Caco-2 (cell line): ENCODE measurements at regions not wholly inside any gene's neighbourhood (a gene's known extent, or its start where the extent isn't known, plus 50 kb on each side); places are given as distances from the start of the nearest gene placed in this dataset.

Experiments
- BruUV-seq: library from RNA; stranded (reverse); fragments of 400-500 nt; replicated peaks from 2 replicates; lab custom pipeline; 2021; lab: Mats Ljungman, UMichigan
- CTCF ChIA-PET: fragments of 300-600 bp; sonication (Branson Sonifier 250); formaldehyde crosslinking; loops from one replicate; lab custom pipeline; 2022; ENCODE audit warnings: antibody characterized with exemption; lab: Charles Lee
- POLR2A ChIA-PET: fragments of 300-600 bp; sonication (Branson Sonifier 250); formaldehyde crosslinking; loops from one replicate; lab custom pipeline; 2022; ENCODE audit warnings: antibody characterized with exemption; lab: Charles Lee
- DNase-seq, 2 experiments: peaks; one replicate each; pipeline versions ENCODE4 v3.0.0 to v3.0.0-alpha.2; 2020 to 2022
- H3K27me3 ChIP-seq: replicated peaks from 2 replicates; pipeline ENCODE4 v1.6.0; 2011; ENCODE audit warnings: low read length; ENCODE audit not compliant: control insufficient read depth, insufficient read depth
- H3K36me3 ChIP-seq: 2 replicates; pipeline ENCODE4 v1.5.1; 2011; ENCODE audit warnings: low read length; ENCODE audit not compliant: control insufficient read depth, insufficient read depth
- H3K4me1 ChIP-seq: fragments of 250-450 bp; sonication (Bioruptor Pico); 2 replicates; pipeline ENCODE4 v1.5.1; 2020; ENCODE audit warnings: mild to moderate bottlenecking
- H3K4me3 ChIP-seq: 2 replicates; pipeline ENCODE4 v1.5.1; 2011; ENCODE audit warnings: low read depth, mild to moderate bottlenecking, control low read depth, low read length
- H3K9me3 ChIP-seq: fragments of 250-450 bp; sonication (Bioruptor Pico); 2 replicates; pipeline ENCODE4 v1.5.1; 2020; ENCODE audit warnings: mild to moderate bottlenecking, moderate library complexity
- H3K27ac Mint-ChIP-seq: one replicate; pipeline ENCODE4 v1.8.0; 2022; ENCODE audit warnings: mixed read lengths; ENCODE audit not compliant: unreplicated experiment
- H3K27me3 Mint-ChIP-seq: one replicate; pipeline ENCODE4 v1.8.0; 2022; ENCODE audit warnings: mixed read lengths; ENCODE audit not compliant: insufficient read depth, unreplicated experiment
- H3K36me3 Mint-ChIP-seq: one replicate; pipeline ENCODE4 v1.8.0; 2022; ENCODE audit warnings: mild to moderate bottlenecking, mixed read lengths; ENCODE audit not compliant: insufficient read depth, unreplicated experiment
- H3K4me1 Mint-ChIP-seq: one replicate; pipeline ENCODE4 v1.8.0; 2022; ENCODE audit warnings: low read depth, mixed read lengths; ENCODE audit not compliant: unreplicated experiment
- H3K4me3 Mint-ChIP-seq: one replicate; pipeline ENCODE4 v1.8.0; 2022; ENCODE audit warnings: mild to moderate bottlenecking, moderate library complexity, mixed read lengths; ENCODE audit not compliant: unreplicated experiment
- H3K9me3 Mint-ChIP-seq: one replicate; pipeline ENCODE4 v1.8.0; 2022; ENCODE audit warnings: mixed read lengths; ENCODE audit not compliant: unreplicated experiment
- intact Hi-C: fragments of 100-400 bp; cut with micrococcal nuclease; formaldehyde crosslinking; loops from one replicate; pipeline ENCODE4 v1.10.0; 2022; ENCODE audit not compliant: unreplicated experiment
- TF ChIP-seq, protein P1 (sequence below), 2 experiments: fragments of 200-600 bp in 1 of 2; IDR thresholded peaks; 1 replicate in 1 of 2; 2 replicates in 1 of 2; pipeline versions ENCODE4 v1.5.1 to v1.8.0; 2011 to 2022; ENCODE audit warnings: antibody characterized with exemption in 1 of 2, control low read depth in 1 of 2, inconsistent platforms in 1 of 2, low read depth in 1 of 2, low read length in 1 of 2, mild to moderate bottlenecking in 1 of 2, moderate library complexity in 1 of 2; ENCODE audit not compliant: insufficient read depth in 1 of 2, severe bottlenecking in 1 of 2, unreplicated experiment in 1 of 2

DNA sequence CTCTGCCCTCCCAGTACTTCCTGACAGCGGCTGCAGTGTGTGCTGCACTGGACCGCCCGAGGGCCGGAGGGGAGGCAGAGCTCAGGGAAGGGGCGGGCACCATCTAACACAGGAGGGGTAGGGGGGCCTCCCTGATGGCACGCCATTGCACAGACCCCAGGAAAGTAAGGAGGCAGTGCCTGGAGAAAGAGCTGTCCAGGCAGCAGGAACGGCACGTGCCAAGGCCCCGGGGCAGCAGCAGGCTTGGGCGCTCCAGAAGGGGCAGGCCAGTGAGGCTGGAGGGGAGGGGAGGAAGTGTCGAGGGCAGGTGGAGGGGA, 110.7 kb downstream of the CRYAA start:
- no peak overlapping the region for H3K27ac Mint-ChIP-seq
- no peaks in the 10 kb centered on the region for H3K36me3 Mint-ChIP-seq
- CTCF ChIA-PET: no interaction called here
- no peaks in the 10 kb centered on the region for H3K27me3 ChIP-seq
- H3K27me3 Mint-ChIP-seq: no peaks in the 10 kb centered on the region
- intact Hi-C loops: no loop called here
- POLR2A ChIA-PET: no interaction called here
- DNase-seq: no peak
- H3K4me3 Mint-ChIP-seq: no peak overlapping the region
- no peaks in the 10 kb centered on the region for H3K36me3 ChIP-seq
- H3K4me1 Mint-ChIP-seq: no peaks in the 10 kb centered on the region
- no peaks in the 10 kb centered on the region for H3K9me3 Mint-ChIP-seq
- H3K4me1 ChIP-seq: peaks cover 7% of the 10 kb centered on the region
- TF ChIP-seq, protein P1, sequence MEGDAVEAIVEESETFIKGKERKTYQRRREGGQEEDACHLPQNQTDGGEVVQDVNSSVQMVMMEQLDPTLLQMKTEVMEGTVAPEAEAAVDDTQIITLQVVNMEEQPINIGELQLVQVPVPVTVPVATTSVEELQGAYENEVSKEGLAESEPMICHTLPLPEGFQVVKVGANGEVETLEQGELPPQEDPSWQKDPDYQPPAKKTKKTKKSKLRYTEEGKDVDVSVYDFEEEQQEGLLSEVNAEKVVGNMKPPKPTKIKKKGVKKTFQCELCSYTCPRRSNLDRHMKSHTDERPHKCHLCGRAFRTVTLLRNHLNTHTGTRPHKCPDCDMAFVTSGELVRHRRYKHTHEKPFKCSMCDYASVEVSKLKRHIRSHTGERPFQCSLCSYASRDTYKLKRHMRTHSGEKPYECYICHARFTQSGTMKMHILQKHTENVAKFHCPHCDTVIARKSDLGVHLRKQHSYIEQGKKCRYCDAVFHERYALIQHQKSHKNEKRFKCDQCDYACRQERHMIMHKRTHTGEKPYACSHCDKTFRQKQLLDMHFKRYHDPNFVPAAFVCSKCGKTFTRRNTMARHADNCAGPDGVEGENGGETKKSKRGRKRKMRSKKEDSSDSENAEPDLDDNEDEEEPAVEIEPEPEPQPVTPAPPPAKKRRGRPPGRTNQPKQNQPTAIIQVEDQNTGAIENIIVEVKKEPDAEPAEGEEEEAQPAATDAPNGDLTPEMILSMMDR (IDR thresholded peaks at IDR 0.05; ENCODE audit: insufficient read depth in 1 of 2, low read depth in 1 of 2, low read length in 1 of 2, severe bottlenecking in 1 of 2, unreplicated experiment in 1 of 2): no peak
- peaks cover under 1% of the 10 kb centered on the region; the same call in 1 of the 2 replicates for H3K9me3 ChIP-seq
- BruUV-seq: no TSS peak
- H3K4me3 ChIP-seq: no peak overlapping the region

DNA sequence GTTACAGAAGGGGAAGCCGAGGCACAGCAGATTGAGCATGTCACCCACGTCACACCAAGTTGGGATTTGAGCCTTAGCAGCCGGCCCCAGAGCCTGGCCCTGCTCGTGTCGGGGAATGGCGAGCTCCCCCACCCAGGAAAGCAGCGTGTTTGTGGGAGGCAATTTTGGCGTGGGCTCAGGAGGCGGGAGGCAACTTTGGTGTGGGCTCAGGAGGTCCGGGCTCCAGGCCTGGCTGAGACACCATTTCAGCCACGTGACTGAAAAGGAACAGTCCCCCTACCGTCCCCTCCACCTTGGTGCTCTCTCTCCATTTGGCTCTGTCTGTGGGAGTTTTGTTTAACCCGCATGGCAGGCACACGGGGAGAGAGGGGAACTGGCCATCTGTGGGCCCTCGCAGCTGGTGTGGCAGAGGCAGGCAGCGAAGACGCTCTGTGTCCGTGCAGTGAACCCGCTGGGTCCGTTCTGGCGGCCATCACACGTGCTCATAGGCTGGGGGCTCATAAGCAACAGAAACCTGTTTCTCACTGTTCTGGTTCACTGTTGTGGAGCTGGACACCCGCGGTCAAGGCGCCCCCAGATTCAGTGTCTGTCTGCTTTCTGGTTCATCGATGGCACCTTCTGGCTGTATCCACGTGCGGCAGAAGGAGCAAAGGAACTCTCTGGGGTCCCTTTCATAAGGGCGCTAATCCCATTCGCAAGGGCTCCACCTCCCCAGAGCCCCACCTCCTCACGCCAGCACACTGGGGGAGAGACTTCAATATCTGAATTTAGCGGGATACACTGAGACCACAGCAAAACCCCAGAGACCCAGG, 110.2 kb downstream of the CRYAA start:
- intact Hi-C loops: no loop called here
- no peaks in the 10 kb centered on the region for H3K36me3 ChIP-seq
- no peaks in the 10 kb centered on the region for H3K27me3 ChIP-seq
- peaks cover 11% of the 10 kb centered on the region for H3K4me1 ChIP-seq
- Mint-ChIP-seq H3K4me3 (no peak overlapping the region), H3K4me1 (peaks cover 3% of the 10 kb centered on the region), H3K36me3 (no peaks in the 10 kb centered on the region), H3K27ac (no peak overlapping the region), H3K27me3 (no peaks in the 10 kb centered on the region), H3K9me3 (no peaks in the 10 kb centered on the region)
- no peak for DNase-seq
- H3K4me3 ChIP-seq: no peak overlapping the region
- TF ChIP-seq, protein P1 (IDR thresholded peaks at IDR 0.05; ENCODE audit: insufficient read depth in 1 of 2, low read depth in 1 of 2, low read length in 1 of 2, severe bottlenecking in 1 of 2, unreplicated experiment in 1 of 2): no peak
- H3K9me3 ChIP-seq: no peaks in the 10 kb centered on the region
- ChIA-PET CTCF (no interaction called here), POLR2A (no interaction called here)
- BruUV-seq: no TSS peak

DNA sequence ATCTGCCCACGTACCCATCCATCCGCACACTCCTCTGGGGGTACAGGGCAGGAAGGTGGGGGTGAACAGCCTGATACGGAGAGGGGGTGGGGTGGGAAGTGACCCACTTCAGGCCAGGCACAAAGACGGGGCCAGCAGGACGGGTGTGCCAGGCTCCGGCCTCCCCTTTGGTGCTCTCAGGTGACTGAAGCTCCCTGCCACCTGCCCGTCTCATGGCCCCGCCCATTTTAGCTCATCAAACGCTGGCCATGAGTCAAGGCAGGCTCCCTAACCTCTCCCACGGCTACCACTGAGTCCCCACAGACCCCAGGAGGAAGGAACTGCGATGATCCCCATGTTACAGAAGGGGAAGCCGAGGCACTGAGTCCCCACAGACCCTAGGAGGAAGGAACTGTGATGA, 109.6 kb downstream of the CRYAA start:
- no peak for DNase-seq
- Mint-ChIP-seq H3K36me3 (no peaks in the 10 kb centered on the region), H3K4me1 (peaks cover 5% of the 10 kb centered on the region), H3K9me3 (no peaks in the 10 kb centered on the region), H3K27ac (no peak overlapping the region), H3K4me3 (no peak overlapping the region), H3K27me3 (no peaks in the 10 kb centered on the region)
- H3K4me1 ChIP-seq: peaks cover 17% of the 10 kb centered on the region
- TF ChIP-seq, protein P1 (IDR thresholded peaks at IDR 0.05; ENCODE audit: insufficient read depth in 1 of 2, low read depth in 1 of 2, low read length in 1 of 2, severe bottlenecking in 1 of 2, unreplicated experiment in 1 of 2): no peak
- no peaks in the 10 kb centered on the region for H3K27me3 ChIP-seq
- intact Hi-C loops: no loop called here
- CTCF ChIA-PET: no interaction called here
- H3K9me3 ChIP-seq: no peaks in the 10 kb centered on the region
- BruUV-seq: no TSS peak
- no peaks in the 10 kb centered on the region for H3K36me3 ChIP-seq
- H3K4me3 ChIP-seq: no peak overlapping the region
- POLR2A ChIA-PET: no interaction called here
